Osteoblast (primary cell): ENCODE measurements at regions not wholly inside any gene's neighbourhood (a gene's known extent, or its start where the extent isn't known, plus 50 kb on each side); places are given as distances from the start of the nearest gene placed in this dataset.
"Not testable (repeated sequence)": the region's sequence is repeated elsewhere in the genome, so short reads cannot be mapped to it uniquely, and the experiment has no call there.

Source experiments
- DNase-seq: peaks from one replicate; pipeline ENCODE4 v3.0.0; 2011; ENCODE audit warnings: low spot score, mixed read lengths; ENCODE audit not compliant: insufficient read length; ENCODE audit errors: missing footprints
- H2AFZ ChIP-seq: 2 replicates; pipeline ENCODE4 v1.6.0; 2011; ENCODE audit warnings: mild to moderate bottlenecking, low read length
- H3K27ac ChIP-seq: 2 replicates; pipeline ENCODE4 v1.5.1; 2011; ENCODE audit warnings: mild to moderate bottlenecking, low read depth, low read length, moderate library complexity
- H3K27me3 ChIP-seq: 2 replicates; pipeline ENCODE4 v1.6.0; 2012; ENCODE audit warnings: mild to moderate bottlenecking, control low read depth, inconsistent platforms, low read length, moderate library complexity; ENCODE audit not compliant: insufficient read depth
- H3K36me3 ChIP-seq: 2 replicates; pipeline ENCODE4 v1.5.1; 2011; ENCODE audit warnings: mild to moderate bottlenecking, low read length, control low read depth, moderate library complexity; ENCODE audit not compliant: insufficient read depth
- H3K4me1 ChIP-seq: 2 replicates; pipeline ENCODE4 v1.5.1; 2011; ENCODE audit warnings: mild to moderate bottlenecking, low read length, control low read depth, moderate library complexity; ENCODE audit not compliant: insufficient read depth
- H3K4me2 ChIP-seq: 2 replicates; pipeline ENCODE4 v1.6.0; 2011; ENCODE audit warnings: mild to moderate bottlenecking, low read length; ENCODE audit not compliant: insufficient read depth
- H3K4me3 ChIP-seq: fragments of 200-600 bp; sonication (generic); 3 replicates; pipeline ENCODE4 v1.5.1; 2012; ENCODE audit warnings: mild to moderate bottlenecking, low read length, inconsistent platforms; ENCODE audit not compliant: insufficient read depth
- H3K79me2 ChIP-seq: 2 replicates; pipeline ENCODE4 v1.6.0; 2012; ENCODE audit warnings: mild to moderate bottlenecking, low read length, control low read depth, inconsistent platforms; ENCODE audit not compliant: insufficient read depth
- H3K9me3 ChIP-seq: 2 replicates; pipeline ENCODE4 v1.5.1; 2011; ENCODE audit warnings: low read depth, low read length, control low read depth
- H4K20me1 ChIP-seq: 2 replicates; pipeline ENCODE4 v1.6.0; 2012; ENCODE audit warnings: mild to moderate bottlenecking, low read length, control low read depth; ENCODE audit not compliant: insufficient read depth
- CTCF ChIP-seq: IDR thresholded peaks from 2 replicates; pipeline ENCODE4 v1.5.1; 2011; ENCODE audit warnings: mild to moderate bottlenecking, low read depth, low read length, moderate library complexity; ENCODE audit errors: extremely low read depth

GRCh38 chr14:30389877-30390385 lies 169.0 kb upstream of the G2E3 start:
- Histone ChIP-seq H3K4me3 (no peak overlapping the region), H3K27ac (no peak overlapping the region), H3K4me2 (no peak overlapping the region), H3K36me3 (no peaks in the 10 kb centered on the region), H3K4me1 (no peaks in the 10 kb centered on the region), H3K9me3 (no peaks in the 10 kb centered on the region), H3K27me3 (peaks cover 4% of the 10 kb centered on the region), H2AFZ (no peak overlapping the region), H4K20me1 (no peaks in the 10 kb centered on the region), H3K79me2 (no peaks in the 10 kb centered on the region)
- DNase-seq: no peak
- no peak for TF ChIP-seq CTCF

- no peaks in the 10 kb centered on the region for H3K36me3 ChIP-seq
- no peak overlapping the region for H3K27ac ChIP-seq
- no peak overlapping the region for H3K4me3 ChIP-seq
- no peak for DNase-seq
- H3K79me2 ChIP-seq: no peaks in the 10 kb centered on the region
- H4K20me1 ChIP-seq: no peaks in the 10 kb centered on the region
- H3K27me3 ChIP-seq: no peaks in the 10 kb centered on the region
- no peaks in the 10 kb centered on the region for H3K4me1 ChIP-seq
- no peak overlapping the region for H2AFZ ChIP-seq
- H3K4me2 ChIP-seq: no peak overlapping the region
- no peak for TF ChIP-seq CTCF
- no peaks in the 10 kb centered on the region for H3K9me3 ChIP-seq
Observed at GRCh38 chr14:30395065-30395464, 163.9 kb upstream of the G2E3 start.

GRCh38 chr14:30402846-30403245 lies 156.1 kb upstream of the G2E3 start:
- no peak for TF ChIP-seq CTCF
- Histone ChIP-seq H3K27ac (no peak overlapping the region), H3K4me1 (no peaks in the 10 kb centered on the region), H3K27me3 (no peaks in the 10 kb centered on the region), H3K36me3 (no peaks in the 10 kb centered on the region), H3K4me2 (no peak overlapping the region), H3K4me3 (no peak overlapping the region), H2AFZ (no peak overlapping the region), H3K79me2 (no peaks in the 10 kb centered on the region), H4K20me1 (no peaks in the 10 kb centered on the region), H3K9me3 (no peaks in the 10 kb centered on the region)
- no peak for DNase-seq

GRCh38 chr14:30403791-30404190 lies 155.2 kb upstream of the G2E3 start:
- Histone ChIP-seq H3K36me3 (no peaks in the 10 kb centered on the region), H3K27ac (no peak overlapping the region), H3K4me2 (no peak overlapping the region), H2AFZ (no peak overlapping the region), H3K9me3 (no peaks in the 10 kb centered on the region), H3K79me2 (no peaks in the 10 kb centered on the region), H3K4me1 (no peaks in the 10 kb centered on the region), H3K27me3 (no peaks in the 10 kb centered on the region), H4K20me1 (no peaks in the 10 kb centered on the region), H3K4me3 (no peak overlapping the region)
- TF ChIP-seq CTCF: no peak
- DNase-seq: no peak

GRCh38 chr14:30409508-30410015 lies 149.4 kb upstream of the G2E3 start:
- not testable (repeated sequence) for H4K20me1 ChIP-seq, H3K27ac ChIP-seq, H3K36me3 ChIP-seq, H3K79me2 ChIP-seq, H2AFZ ChIP-seq, H3K4me1 ChIP-seq, DNase-seq, H3K4me3 ChIP-seq, H3K9me3 ChIP-seq, H3K27me3 ChIP-seq, H3K4me2 ChIP-seq
